H4 (cell line): ENCODE measurements at regions not wholly inside any gene's neighbourhood (a gene's known extent, or its start where the extent isn't known, plus 50 kb on each side); places are given as distances from the start of the nearest gene placed in this dataset.

Source experiments
- DNase-seq: peaks from one replicate; pipeline ENCODE4 v3.0.0-alpha.2; 2015; ENCODE audit warnings: low spot score

DNA sequence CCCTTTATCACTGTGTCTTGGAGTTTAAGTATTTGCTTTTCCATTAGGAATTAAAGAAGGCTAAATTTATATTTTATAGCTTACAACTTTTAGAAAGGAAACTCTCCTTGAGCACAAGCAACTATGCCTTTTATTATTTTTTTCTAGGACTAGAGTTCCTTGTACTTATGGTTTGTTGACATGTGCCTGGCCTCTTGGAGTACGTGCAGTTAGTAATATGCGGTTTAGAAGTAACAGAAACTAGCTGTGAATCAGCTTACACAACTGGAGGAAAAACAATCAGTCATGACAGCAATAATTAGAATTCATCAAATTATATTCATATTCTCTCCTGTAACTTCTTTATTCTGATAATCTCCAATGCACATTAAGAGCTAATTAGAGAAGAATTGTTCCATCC lies 428.7 kb downstream of the AEBP2 start:
- no peak for DNase-seq

DNA sequence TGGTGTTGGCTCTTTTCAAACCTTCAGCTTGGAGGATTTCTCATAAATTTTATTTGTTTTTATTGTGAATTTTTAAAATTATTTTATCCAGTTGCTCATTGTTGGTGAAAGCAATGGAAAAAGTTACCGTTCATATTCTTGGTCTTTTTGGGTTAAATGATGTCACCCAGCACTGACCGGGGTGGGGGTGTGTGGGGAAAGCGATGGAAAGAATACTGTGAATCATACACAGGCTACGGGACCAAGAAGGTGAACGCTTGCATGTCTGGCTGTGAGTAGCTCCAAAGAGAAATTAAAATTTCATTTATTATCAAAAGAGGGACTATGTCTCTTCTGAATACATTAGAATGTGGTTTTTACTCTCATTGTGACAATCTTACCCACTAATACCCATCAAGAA lies 430.1 kb downstream of the AEBP2 start:
- DNase-seq = no peak

DNA sequence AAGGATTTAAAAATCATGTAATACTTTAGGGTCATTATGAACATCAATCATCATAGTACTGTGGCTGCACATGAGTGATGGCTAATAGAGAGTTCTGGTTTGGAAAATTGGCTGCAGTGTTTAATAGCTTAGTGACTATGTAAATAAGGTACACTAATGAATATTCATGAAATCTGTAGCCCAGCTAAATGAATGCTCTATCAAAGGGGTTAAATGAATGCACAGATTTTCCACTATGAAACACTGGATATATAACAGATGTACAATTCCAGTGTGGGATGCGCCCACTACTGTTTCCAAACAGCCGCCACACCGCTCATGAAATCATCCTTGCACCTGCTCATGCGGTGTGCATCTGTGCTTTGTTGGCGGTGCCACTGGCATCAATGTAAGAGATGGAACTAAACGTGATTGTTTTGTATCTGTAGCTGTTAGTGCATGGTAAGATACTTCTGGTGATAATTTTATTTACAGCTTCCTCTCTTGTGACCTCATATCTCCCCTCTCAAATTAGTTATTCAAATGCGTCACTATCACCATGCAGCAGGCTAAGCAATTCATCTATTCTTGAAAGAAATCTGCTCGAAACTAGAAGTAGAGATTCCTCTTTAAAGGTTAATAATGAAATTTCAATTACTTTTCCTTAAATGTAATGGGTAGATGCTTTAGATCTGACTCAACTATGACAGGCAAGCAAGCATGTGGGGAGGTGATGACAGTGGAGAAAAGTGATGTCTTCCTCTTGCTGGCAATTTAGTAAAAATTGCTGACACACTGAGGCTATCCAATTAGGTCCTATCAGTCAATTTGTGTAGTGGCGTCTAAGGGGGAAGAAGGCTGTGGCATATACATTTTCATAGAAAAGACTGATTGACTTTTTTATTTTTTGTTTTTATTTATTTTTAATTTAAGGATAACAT lies 433.6 kb downstream of the AEBP2 start:
- no peak for DNase-seq

DNA sequence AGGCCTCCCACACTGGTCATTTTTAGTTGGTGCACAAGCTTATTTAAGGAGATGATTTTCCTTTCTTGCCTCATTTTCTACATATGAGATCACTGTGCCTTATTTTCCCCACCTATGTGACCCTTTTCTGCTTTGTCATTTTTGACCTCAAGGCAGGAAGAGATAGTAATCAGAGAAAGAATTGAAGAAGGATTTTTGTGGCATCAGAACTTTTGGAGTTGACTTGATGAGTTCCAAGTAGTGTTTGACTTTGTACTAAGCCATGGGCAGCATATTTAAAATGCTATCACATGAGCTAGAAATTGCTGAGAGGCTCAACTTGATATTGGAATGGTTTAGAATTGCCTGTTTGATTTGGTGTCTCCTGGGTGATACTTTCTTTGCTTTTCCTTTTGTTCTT lies 440.8 kb downstream of the AEBP2 start:
- DNase-seq = no peak

DNA sequence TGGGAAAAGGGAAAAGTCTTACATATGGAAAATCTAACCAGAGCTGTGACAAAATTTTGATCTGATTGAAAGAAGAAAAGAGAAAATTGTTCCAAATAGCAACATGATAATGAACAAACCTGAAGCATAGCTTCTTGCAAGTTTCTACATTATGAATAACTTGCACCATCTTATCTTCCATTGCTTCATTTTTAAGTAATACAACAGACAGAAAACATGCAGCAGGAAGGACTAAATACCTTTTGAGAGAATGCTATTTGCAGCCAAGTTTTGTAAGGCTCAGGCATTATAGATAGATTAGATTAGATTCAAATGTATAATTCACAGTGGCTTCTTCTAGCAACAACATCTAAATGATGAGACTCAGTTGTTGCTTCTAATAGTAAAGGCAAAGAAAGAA lies 441.4 kb downstream of the AEBP2 start:
- DNase-seq = no peak

- DNase-seq = no peak
Observed at GRCh38 chr12:19882346-19882745, 443.1 kb downstream of the AEBP2 start.

- no peak for DNase-seq
Observed at GRCh38 chr12:19884021-19884492, 444.8 kb downstream of the AEBP2 start.

GRCh38 chr12:19885093-19885812 lies 446.0 kb downstream of the AEBP2 start:
- DNase-seq = no peak

- no peak for DNase-seq
Observed at GRCh38 chr12:19886065-19886464, 446.8 kb downstream of the AEBP2 start.

DNA sequence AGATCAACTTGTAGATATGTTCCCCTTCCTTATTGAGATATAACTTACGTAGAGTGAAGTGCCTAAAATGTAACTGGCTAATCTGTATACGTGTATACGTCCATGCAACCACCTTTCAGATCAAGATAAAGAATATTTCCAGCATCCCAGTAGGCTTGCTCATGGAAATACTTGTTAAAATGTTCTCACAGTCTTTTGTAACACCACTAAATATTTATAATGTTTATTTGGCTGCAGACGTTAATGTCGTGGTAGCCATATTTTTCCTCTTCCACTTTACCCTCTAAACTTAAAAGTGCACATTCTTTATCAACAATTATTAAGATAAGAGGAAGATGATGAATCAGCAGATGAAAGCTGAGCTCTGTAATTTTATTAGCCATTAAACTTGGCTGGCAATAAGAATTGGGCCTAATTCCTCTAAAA lies 447.4 kb downstream of the AEBP2 start:
- DNase-seq = no peak

GRCh38 chr12:19890024-19890423 lies 450.7 kb downstream of the AEBP2 start:
- DNase-seq = no peak

DNA sequence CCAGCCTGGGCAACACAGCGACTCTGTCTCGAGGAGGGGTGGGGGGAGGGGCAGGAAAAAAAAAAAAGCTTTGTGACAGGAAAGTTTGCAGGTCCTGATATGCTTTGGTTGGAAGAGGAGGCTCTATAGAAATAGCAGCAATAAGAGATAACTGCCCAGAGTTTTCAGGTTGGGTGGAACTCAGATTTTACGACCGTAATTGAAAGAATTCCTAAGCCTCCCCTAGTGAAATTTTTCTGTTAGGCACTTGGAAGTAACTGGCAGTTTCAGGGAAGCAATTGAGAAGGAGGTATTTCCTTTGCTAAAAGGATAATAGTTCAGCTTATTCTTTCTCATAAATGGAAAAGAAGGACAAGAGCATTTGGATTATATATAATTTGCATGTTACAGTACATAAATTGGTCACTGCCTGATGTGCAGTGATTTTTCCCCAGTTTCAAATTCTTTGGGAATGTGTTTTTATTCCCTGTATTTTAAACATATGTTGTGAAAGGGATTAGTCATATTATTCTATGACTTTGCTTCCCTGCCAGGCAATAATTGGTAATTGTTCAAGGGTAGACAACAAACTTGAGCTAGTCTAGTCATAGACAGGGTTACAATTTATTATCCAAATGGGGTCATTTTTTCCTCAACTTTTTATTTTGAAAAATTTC lies 452.8 kb downstream of the AEBP2 start:
- no peak for DNase-seq

GRCh38 chr12:19893514-19893913 lies 454.2 kb downstream of the AEBP2 start:
- DNase-seq = peak; percentile 20

- peak; percentile 26 for DNase-seq
Observed at GRCh38 chr12:19894050-19894449, 454.8 kb downstream of the AEBP2 start.

DNA sequence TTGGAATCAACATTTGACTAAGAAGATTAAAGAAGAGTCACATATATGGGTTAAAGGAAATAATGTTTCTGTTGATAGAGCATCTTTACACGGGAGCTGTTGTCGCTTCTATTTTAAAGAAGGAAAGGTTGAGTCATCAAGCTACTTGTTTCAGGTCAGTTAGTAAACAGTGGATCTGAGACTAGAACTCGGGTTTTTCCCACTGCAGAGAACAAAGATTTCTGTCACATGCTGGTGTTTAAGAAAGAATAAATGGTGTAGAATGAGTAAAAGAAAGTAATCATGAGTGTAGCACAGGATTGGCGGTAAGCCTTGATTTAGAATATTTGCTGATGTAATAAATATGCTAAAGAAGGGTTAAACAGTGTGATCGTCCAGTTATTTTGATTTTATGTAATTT lies 455.5 kb downstream of the AEBP2 start:
- DNase-seq = peak; percentile 19

DNA sequence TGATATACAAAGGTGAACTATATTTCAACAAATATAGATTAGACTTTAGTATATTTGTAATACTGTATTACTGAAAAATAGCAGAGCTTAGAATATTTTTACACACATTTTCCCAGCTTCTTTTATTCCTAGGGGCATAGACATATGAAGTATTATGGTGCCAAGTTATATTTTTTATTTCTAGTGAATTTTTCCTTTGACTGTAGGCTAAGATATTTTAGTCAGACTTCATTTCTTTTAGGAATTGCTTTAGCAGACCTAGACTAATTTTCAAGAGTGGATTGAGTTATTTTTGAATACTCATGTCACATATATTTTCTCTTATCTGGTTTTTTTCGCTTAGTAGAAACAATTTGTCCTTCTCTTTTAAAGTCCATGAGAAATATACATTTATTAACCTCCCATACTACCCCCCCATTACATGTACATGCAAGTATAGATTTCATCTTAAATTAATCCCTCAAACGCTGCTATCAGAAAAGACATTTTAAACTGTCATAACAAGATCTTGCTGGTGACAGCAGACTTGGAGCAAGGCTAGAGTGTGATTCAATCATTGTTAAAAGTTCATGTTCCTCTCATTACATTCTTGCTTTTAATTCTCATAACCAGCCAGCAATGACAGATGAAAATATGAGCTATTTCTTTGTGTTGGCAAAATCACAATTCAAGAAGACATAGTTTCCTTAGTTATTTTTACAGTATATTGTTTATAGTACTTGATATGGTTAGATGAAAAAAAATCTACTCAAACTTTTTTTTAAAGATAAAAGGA lies 456.1 kb downstream of the AEBP2 start:
- DNase-seq = no peak

- DNase-seq = no peak
Observed at GRCh38 chr12:19896041-19896440, 456.7 kb downstream of the AEBP2 start.

GRCh38 chr12:19896534-19896933 lies 457.2 kb downstream of the AEBP2 start:
- no peak for DNase-seq

GRCh38 chr12:19897900-19898408 lies 458.7 kb downstream of the AEBP2 start:
- no peak for DNase-seq

GRCh38 chr12:19901841-19902240 lies 462.5 kb downstream of the AEBP2 start:
- no peak for DNase-seq

- DNase-seq = no peak
Observed at GRCh38 chr12:19904819-19905218, 463.5 kb upstream of the PDE3A start.
